ENCODE measurements at regions not wholly inside any gene's neighbourhood (a gene's known extent, or its start where the extent isn't known, plus 50 kb on each side); places are given as distances from the start of the nearest gene placed in this dataset.

DNA sequence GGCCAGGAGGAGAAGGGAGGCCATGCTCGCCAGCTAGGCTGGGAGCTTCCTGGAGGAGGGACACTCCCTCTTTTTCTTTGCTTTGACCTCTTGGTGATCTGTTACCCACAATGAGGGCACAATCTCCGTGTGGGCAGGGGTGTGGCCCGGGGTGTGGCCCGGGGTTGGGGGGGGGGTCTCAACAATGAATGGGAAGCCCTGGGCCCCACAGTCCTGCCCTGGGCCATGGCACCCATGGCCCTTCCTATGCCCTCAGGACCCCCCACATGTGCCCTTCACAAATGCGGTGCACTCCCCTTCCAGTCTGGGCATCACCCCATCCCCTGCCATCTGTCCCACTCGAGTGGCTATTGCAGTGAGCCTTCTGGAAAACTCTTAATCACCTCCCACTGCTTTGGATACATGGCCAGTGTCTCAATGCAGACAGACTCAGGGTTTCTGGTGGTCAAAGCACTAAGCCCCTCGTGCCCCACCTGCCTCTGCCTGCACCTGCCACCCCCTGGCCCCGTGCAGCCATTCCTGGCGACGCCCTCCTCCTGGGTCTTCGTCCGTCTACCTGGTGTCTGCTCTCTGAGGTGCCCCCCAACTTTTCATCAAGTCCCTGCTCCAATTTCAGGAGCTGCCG lies 611.3 kb downstream of the TBC1D22A start:
- TF ChIP-seq RAD21 (IDR thresholded peaks at IDR 0.05; ENCODE audit: low read length) (no peak), POLR2A (IDR thresholded peaks at IDR 0.05; ENCODE audit: low read depth, low read length) (no peak), CEBPB (IDR thresholded peaks at IDR 0.05; ENCODE audit: low read depth, low read length) (no peak), MAFK (IDR thresholded peaks at IDR 0.05; ENCODE audit: low read depth, low read length) (no peak), MAZ (IDR thresholded peaks at IDR 0.05; ENCODE audit: borderline replicate concordance, low read depth, low read length) (no peak), FOS (IDR thresholded peaks at IDR 0.05; ENCODE audit: low read depth, low read length) (no peak), RFX5 (IDR thresholded peaks at IDR 0.05; ENCODE audit: low read depth, low read length) (no peak), MXI1 (IDR thresholded peaks at IDR 0.05; ENCODE audit: borderline replicate concordance, low read depth, low read length) (no peak), NFE2L2 (IDR thresholded peaks at IDR 0.05; ENCODE audit: low read depth, low read length) (no peak), BHLHE40 (IDR thresholded peaks at IDR 0.05; ENCODE audit: low read depth, low read length) (no peak), SMC3 (IDR thresholded peaks at IDR 0.05; ENCODE audit: low read depth, low read length) (no peak), CHD1 (IDR thresholded peaks at IDR 0.05; ENCODE audit: low read depth, low read length) (no peak)
- TF ChIP-seq, protein P1, sequence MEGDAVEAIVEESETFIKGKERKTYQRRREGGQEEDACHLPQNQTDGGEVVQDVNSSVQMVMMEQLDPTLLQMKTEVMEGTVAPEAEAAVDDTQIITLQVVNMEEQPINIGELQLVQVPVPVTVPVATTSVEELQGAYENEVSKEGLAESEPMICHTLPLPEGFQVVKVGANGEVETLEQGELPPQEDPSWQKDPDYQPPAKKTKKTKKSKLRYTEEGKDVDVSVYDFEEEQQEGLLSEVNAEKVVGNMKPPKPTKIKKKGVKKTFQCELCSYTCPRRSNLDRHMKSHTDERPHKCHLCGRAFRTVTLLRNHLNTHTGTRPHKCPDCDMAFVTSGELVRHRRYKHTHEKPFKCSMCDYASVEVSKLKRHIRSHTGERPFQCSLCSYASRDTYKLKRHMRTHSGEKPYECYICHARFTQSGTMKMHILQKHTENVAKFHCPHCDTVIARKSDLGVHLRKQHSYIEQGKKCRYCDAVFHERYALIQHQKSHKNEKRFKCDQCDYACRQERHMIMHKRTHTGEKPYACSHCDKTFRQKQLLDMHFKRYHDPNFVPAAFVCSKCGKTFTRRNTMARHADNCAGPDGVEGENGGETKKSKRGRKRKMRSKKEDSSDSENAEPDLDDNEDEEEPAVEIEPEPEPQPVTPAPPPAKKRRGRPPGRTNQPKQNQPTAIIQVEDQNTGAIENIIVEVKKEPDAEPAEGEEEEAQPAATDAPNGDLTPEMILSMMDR (conservative IDR thresholded peaks at IDR 0.05; ENCODE audit: low read depth, low read length) = no peak
- TF ChIP-seq, protein P2, sequence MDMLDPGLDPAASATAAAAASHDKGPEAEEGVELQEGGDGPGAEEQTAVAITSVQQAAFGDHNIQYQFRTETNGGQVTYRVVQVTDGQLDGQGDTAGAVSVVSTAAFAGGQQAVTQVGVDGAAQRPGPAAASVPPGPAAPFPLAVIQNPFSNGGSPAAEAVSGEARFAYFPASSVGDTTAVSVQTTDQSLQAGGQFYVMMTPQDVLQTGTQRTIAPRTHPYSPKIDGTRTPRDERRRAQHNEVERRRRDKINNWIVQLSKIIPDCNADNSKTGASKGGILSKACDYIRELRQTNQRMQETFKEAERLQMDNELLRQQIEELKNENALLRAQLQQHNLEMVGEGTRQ (IDR thresholded peaks at IDR 0.05; ENCODE audit: low read depth, low read length) = no peak

Measured in IMR-90 (cell line).